Keratinocyte (primary cell): ENCODE measurements at regions not wholly inside any gene's neighbourhood (a gene's known extent, or its start where the extent isn't known, plus 50 kb on each side); places are given as distances from the start of the nearest gene placed in this dataset.

Source experiments
- DNase-seq: peaks from one replicate; pipeline ENCODE4 v3.0.0-alpha.2; 2011; ENCODE audit warnings: low read depth, missing footprints, low spot score
- FAIRE-seq: peaks from 2 replicates; lab custom pipeline; 2011; peaks lifted over from hg19 to GRCh38; lab: Jason Lieb, UNC
- H2AFZ ChIP-seq: 2 replicates; pipeline ENCODE4 v1.6.0; 2012; ENCODE audit warnings: low read length, control low read depth, inconsistent platforms; ENCODE audit not compliant: control insufficient read depth
- H3K27ac ChIP-seq: 2 replicates; pipeline ENCODE4 v1.5.1; 2011; ENCODE audit warnings: low read length; ENCODE audit not compliant: control insufficient read depth, insufficient read depth
- H3K27me3 ChIP-seq: 3 replicates; pipeline ENCODE4 v1.6.0; 2011; ENCODE audit warnings: low read length; ENCODE audit not compliant: control insufficient read depth, insufficient read depth; ENCODE audit errors: extremely low read depth
- H3K36me3 ChIP-seq, 2 experiments: 2 replicates in 1 of 2; 3 replicates in 1 of 2; pipeline ENCODE4 v1.5.1; 2011; ENCODE audit warnings: low read length in 2 of 2, mild to moderate bottlenecking in 1 of 2; ENCODE audit not compliant: control insufficient read depth in 2 of 2, insufficient read depth in 2 of 2; ENCODE audit errors: extremely low read depth in 1 of 2
- H3K4me1 ChIP-seq: 3 replicates; pipeline ENCODE4 v1.5.1; 2011; ENCODE audit warnings: low read length; ENCODE audit not compliant: control insufficient read depth, insufficient read depth; ENCODE audit errors: extremely low read depth
- H3K4me2 ChIP-seq: 3 replicates; pipeline ENCODE4 v1.6.0; 2011; ENCODE audit warnings: low read depth, low read length; ENCODE audit not compliant: control insufficient read depth, insufficient read depth; ENCODE audit errors: extremely low read depth
- H3K4me3 ChIP-seq, 3 experiments: fragments of 200-600 bp in 1 of 3; sonication (generic) in 1 of 3; 2 replicates in 2 of 3; 3 replicates in 1 of 3; pipeline ENCODE4 v1.5.1; 2011 to 2016; ENCODE audit warnings: low read length in 3 of 3, mild to moderate bottlenecking in 3 of 3, control low read depth in 2 of 3, inconsistent platforms in 1 of 3, low read depth in 1 of 3, mixed read lengths in 1 of 3, mixed run types in 1 of 3, moderate library complexity in 1 of 3; ENCODE audit not compliant: control insufficient read depth in 2 of 3, insufficient read depth in 2 of 3; ENCODE audit errors: extremely low read depth in 1 of 3
- H3K79me2 ChIP-seq: 2 replicates; pipeline ENCODE4 v1.6.0; 2012; ENCODE audit warnings: low read length; ENCODE audit not compliant: control insufficient read depth, insufficient read depth
- H3K9ac ChIP-seq: 3 replicates; pipeline ENCODE4 v1.6.0; 2011; ENCODE audit warnings: low read length; ENCODE audit not compliant: control insufficient read depth, insufficient read depth; ENCODE audit errors: extremely low read depth
- H3K9me1 ChIP-seq: 3 replicates; pipeline ENCODE4 v1.6.0; 2011; ENCODE audit warnings: low read length; ENCODE audit not compliant: control insufficient read depth, insufficient read depth; ENCODE audit errors: extremely low read depth
- H3K9me3 ChIP-seq: 2 replicates; pipeline ENCODE4 v1.5.1; 2012; ENCODE audit warnings: low read depth, low read length; ENCODE audit not compliant: control insufficient read depth
- H4K20me1 ChIP-seq: 3 replicates; pipeline ENCODE4 v1.6.0; 2011; ENCODE audit warnings: low read length; ENCODE audit not compliant: control insufficient read depth, insufficient read depth; ENCODE audit errors: extremely low read depth
- EZH2 ChIP-seq: IDR thresholded peaks from one replicate; pipeline ENCODE4 v1.6.1; 2012; ENCODE audit warnings: inconsistent platforms, mild to moderate bottlenecking, low read length, moderate library complexity
- dilution Hi-C: fragments of 300-500 bp; cut with MboI; formaldehyde crosslinking; loops from one replicate; pipeline ENCODE4 v1.7.0; 2020; ENCODE audit warnings: low sequenced_read_pairs; ENCODE audit not compliant: extremely low pct_ligation_motif_present
- TF ChIP-seq, protein P1 (sequence below), 3 experiments: IDR thresholded peaks in 1 of 3; conservative IDR thresholded peaks in 1 of 3; optimal IDR thresholded peaks in 1 of 3; 2 replicates in 2 of 3; 3 replicates in 1 of 3; pipeline versions ENCODE3 to v1.5.1; 2011; ENCODE audit warnings: low read length in 3 of 3, mild to moderate bottlenecking in 3 of 3, moderate library complexity in 2 of 3, control low read depth in 1 of 3, inconsistent platforms in 1 of 3; ENCODE audit not compliant: insufficient read depth in 2 of 3; ENCODE audit errors: extremely low read depth in 1 of 3

DNA sequence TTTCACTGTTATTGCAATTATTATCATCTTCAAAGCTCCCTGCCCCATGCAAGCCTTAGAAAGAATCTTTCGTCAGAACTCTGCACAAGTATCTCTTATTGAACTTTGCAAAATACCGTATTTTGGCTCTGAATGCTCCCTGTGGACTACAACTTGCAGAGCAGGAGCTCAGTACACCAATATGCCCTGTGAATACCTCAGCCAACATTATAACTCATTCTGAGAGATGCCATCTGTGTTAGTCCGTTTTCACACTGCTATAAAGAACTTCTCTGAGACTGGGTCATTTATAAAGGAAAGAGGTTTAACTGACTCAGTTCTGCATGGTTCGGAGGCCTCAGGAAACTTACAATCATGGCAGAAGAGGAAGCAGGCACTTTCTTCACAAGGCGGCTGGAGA, 87.2 kb upstream of the XYLT1 start:
- Histone ChIP-seq H3K79me2 (no peaks in the 10 kb centered on the region), H3K36me3 (no peaks in the 10 kb centered on the region), H3K27me3 (no peaks in the 10 kb centered on the region), H2AFZ (no peak overlapping the region), H3K9me1 (no peaks in the 10 kb centered on the region), H3K9ac (no peak overlapping the region), H4K20me1 (no peaks in the 10 kb centered on the region), H3K4me2 (no peak overlapping the region), H3K27ac (no peak overlapping the region), H3K9me3 (no peaks in the 10 kb centered on the region), H3K4me1 (peaks cover 21% of the 10 kb centered on the region), H3K4me3 (no peak overlapping the region)
- DNase-seq (no peak), FAIRE-seq (no peak)
- no peak for TF ChIP-seq EZH2
- TF ChIP-seq, protein P1, sequence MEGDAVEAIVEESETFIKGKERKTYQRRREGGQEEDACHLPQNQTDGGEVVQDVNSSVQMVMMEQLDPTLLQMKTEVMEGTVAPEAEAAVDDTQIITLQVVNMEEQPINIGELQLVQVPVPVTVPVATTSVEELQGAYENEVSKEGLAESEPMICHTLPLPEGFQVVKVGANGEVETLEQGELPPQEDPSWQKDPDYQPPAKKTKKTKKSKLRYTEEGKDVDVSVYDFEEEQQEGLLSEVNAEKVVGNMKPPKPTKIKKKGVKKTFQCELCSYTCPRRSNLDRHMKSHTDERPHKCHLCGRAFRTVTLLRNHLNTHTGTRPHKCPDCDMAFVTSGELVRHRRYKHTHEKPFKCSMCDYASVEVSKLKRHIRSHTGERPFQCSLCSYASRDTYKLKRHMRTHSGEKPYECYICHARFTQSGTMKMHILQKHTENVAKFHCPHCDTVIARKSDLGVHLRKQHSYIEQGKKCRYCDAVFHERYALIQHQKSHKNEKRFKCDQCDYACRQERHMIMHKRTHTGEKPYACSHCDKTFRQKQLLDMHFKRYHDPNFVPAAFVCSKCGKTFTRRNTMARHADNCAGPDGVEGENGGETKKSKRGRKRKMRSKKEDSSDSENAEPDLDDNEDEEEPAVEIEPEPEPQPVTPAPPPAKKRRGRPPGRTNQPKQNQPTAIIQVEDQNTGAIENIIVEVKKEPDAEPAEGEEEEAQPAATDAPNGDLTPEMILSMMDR (optimal IDR thresholded peaks at IDR 0.05 in 1 of 3, IDR thresholded peaks at IDR 0.05 in 1 of 3, conservative IDR thresholded peaks at IDR 0.05 in 1 of 3; ENCODE audit: extremely low read depth in 1 of 3, insufficient read depth in 2 of 3, low read length in 3 of 3): no peak
- dilution Hi-C loops: no loop called here

DNA sequence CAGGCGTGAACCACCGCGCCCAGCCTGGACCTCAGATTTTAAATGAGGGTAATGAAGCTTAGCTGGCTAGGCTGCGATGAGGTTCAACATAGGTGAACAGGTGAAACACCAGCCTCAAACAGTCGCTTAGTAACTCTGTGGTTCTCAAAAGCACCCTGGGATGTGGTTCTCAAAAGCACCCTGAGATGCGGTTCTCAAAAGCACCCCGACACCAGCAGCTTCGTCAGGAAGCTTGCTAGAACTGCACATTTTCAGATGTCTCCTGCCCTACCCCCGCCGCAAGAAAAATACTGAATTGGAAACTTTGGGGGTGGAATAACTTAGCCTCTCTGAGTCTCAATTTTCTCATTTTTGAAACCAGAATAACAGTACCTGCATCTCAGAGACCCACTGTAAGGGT, 86.7 kb upstream of the XYLT1 start:
- Histone ChIP-seq H3K4me1 (peaks cover 26% of the 10 kb centered on the region), H3K36me3 (no peaks in the 10 kb centered on the region), H4K20me1 (no peaks in the 10 kb centered on the region), H3K4me2 (no peak overlapping the region), H3K9me3 (no peaks in the 10 kb centered on the region), H3K9ac (no peak overlapping the region), H3K27me3 (no peaks in the 10 kb centered on the region), H3K4me3 (no peak overlapping the region), H3K9me1 (no peaks in the 10 kb centered on the region), H3K27ac (no peak overlapping the region), H3K79me2 (no peaks in the 10 kb centered on the region), H2AFZ (no peak overlapping the region)
- no peak for FAIRE-seq
- dilution Hi-C loops: no loop called here
- no peak for DNase-seq
- TF ChIP-seq EZH2: no peak
- TF ChIP-seq, protein P1 (optimal IDR thresholded peaks at IDR 0.05 in 1 of 3, IDR thresholded peaks at IDR 0.05 in 1 of 3, conservative IDR thresholded peaks at IDR 0.05 in 1 of 3; ENCODE audit: extremely low read depth in 1 of 3, insufficient read depth in 2 of 3, low read length in 3 of 3): no peak
